PC-9 (cell line): ENCODE measurements at regions not wholly inside any gene's neighbourhood (a gene's known extent, or its start where the extent isn't known, plus 50 kb on each side); places are given as distances from the start of the nearest gene placed in this dataset.

ENCODE experiments used
- BruUV-seq: library from RNA; stranded (reverse); fragments of 400-500 nt; replicated peaks from 2 replicates; lab custom pipeline; 2021; lab: Mats Ljungman, UMichigan
- CTCF ChIA-PET: fragments of 300-600 bp; sonication (Branson Sonifier 250); formaldehyde crosslinking; loops from one replicate; lab custom pipeline; 2022; ENCODE audit warnings: antibody characterized with exemption; lab: Charles Lee
- POLR2A ChIA-PET: fragments of 300-600 bp; sonication (Branson Sonifier 250); formaldehyde crosslinking; loops from one replicate; lab custom pipeline; 2022; ENCODE audit warnings: antibody characterized with exemption; ENCODE audit not compliant: unreplicated experiment; lab: Charles Lee
- DNase-seq, 2 experiments: peaks; one replicate each; pipeline versions ENCODE4 v3.0.0 to v3.0.0-alpha.2; 2015 to 2022; ENCODE audit warnings: mixed read lengths in 1 of 2
- H2AFZ ChIP-seq: fragments of 200-600 bp; sonication (generic); 2 replicates; pipeline ENCODE4 v1.8.1; 2017; ENCODE audit warnings: antibody characterized with exemption
- H3F3A ChIP-seq: fragments of 200-600 bp; sonication (generic); 2 replicates; pipeline ENCODE4 v1.8.1; 2017; ENCODE audit warnings: antibody characterized with exemption, mild to moderate bottlenecking, low read depth; ENCODE audit not compliant: insufficient read depth
- H3K27ac ChIP-seq: fragments of 200-600 bp; sonication (generic); 2 replicates; pipeline ENCODE4 v1.6.1; 2016; ENCODE audit warnings: mixed run types
- H3K27me3 ChIP-seq: fragments of 200-600 bp; sonication (generic); 2 replicates; pipeline ENCODE4 v1.6.1; 2016; ENCODE audit warnings: low read depth, mixed run types; ENCODE audit not compliant: insufficient read depth
- H3K36me3 ChIP-seq: fragments of 200-600 bp; sonication (generic); 2 replicates; pipeline ENCODE4 v1.6.1; 2016; ENCODE audit warnings: low read depth, mixed run types
- H3K4me1 ChIP-seq: fragments of 200-600 bp; sonication (generic); replicated peaks from 2 replicates; pipeline ENCODE4 v1.6.1; 2016; ENCODE audit warnings: mixed run types; ENCODE audit not compliant: insufficient read depth
- H3K4me2 ChIP-seq: fragments of 200-600 bp; sonication (generic); 2 replicates; pipeline ENCODE4 v1.6.1; 2017; ENCODE audit warnings: mixed run types
- H3K4me3 ChIP-seq: fragments of 200-600 bp; sonication (generic); 2 replicates; pipeline ENCODE4 v1.6.1; 2016; ENCODE audit warnings: mixed run types
- H3K79me2 ChIP-seq: fragments of 200-600 bp; sonication (generic); 2 replicates; pipeline ENCODE4 v1.6.1; 2017; ENCODE audit warnings: low read depth, mixed run types
- H3K9me2 ChIP-seq: fragments of 200-600 bp; sonication (generic); 2 replicates; pipeline ENCODE4 v1.8.1; 2017; ENCODE audit warnings: mild to moderate bottlenecking; ENCODE audit not compliant: insufficient read depth
- H3K9me3 ChIP-seq: fragments of 200-600 bp; sonication (generic); 2 replicates; pipeline ENCODE4 v1.8.1; 2016; ENCODE audit warnings: low read depth; ENCODE audit not compliant: insufficient read depth
- H4K20me1 ChIP-seq: fragments of 200-600 bp; sonication (generic); 2 replicates; pipeline ENCODE4 v1.8.1; 2017; ENCODE audit not compliant: insufficient read depth
- EZH2 ChIP-seq: fragments of 200-600 bp; sonication (generic); IDR thresholded peaks from 2 replicates; pipeline ENCODE4 v1.8.0; 2017; ENCODE audit warnings: antibody characterized with exemption, low read depth
- intact Hi-C: fragments of 100-400 bp; cut with micrococcal nuclease; formaldehyde crosslinking; loops from one replicate; pipeline ENCODE4 v1.10.0; 2022; ENCODE audit not compliant: unreplicated experiment
- TF ChIP-seq, protein P1 (sequence below): fragments of 200-600 bp; sonication (generic); conservative IDR thresholded peaks from 2 replicates; pipeline ENCODE4 v1.6.1; 2017; ENCODE audit warnings: mixed run types, antibody characterized with exemption, mild to moderate bottlenecking, moderate library complexity

DNA sequence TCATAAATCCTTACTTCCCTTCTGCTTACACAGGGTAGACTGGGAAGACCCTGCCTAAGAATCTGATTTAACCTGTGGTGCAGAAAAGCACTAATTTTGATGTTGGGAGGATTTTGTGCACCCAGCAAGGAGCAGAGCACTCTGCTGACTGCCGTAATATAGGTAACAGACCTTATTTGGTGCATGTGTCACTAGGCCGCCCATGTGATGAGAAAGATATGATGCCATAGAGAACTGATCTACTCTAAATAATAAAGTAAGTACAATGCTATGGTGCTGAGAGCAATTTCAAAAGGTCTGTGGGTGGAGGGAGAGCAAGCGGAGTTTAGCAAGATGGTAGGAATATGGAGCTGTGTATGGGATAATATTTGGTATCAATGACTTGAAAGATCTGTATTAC lies 1663.6 kb upstream of the SEL1L start:
- BruUV-seq, result no TSS peak
- CTCF ChIA-PET, result no interaction called here
- Histone ChIP-seq H3K4me2 (no peak overlapping the region), H3K9me2 (no peaks in the 10 kb centered on the region), H3K4me3 (no peak overlapping the region), H3K27me3 (no peaks in the 10 kb centered on the region), H3K36me3 (no peaks in the 10 kb centered on the region), H3K27ac (no peak overlapping the region), H3F3A (no peaks in the 10 kb centered on the region), H2AFZ (no peak overlapping the region), H4K20me1 (no peaks in the 10 kb centered on the region), H3K9me3 (no peaks in the 10 kb centered on the region), H3K79me2 (no peaks in the 10 kb centered on the region), H3K4me1 (no peaks in the 10 kb centered on the region)
- intact Hi-C loops, result no loop called here
- no peak for DNase-seq
- POLR2A ChIA-PET, result no interaction called here
- TF ChIP-seq, protein P1, sequence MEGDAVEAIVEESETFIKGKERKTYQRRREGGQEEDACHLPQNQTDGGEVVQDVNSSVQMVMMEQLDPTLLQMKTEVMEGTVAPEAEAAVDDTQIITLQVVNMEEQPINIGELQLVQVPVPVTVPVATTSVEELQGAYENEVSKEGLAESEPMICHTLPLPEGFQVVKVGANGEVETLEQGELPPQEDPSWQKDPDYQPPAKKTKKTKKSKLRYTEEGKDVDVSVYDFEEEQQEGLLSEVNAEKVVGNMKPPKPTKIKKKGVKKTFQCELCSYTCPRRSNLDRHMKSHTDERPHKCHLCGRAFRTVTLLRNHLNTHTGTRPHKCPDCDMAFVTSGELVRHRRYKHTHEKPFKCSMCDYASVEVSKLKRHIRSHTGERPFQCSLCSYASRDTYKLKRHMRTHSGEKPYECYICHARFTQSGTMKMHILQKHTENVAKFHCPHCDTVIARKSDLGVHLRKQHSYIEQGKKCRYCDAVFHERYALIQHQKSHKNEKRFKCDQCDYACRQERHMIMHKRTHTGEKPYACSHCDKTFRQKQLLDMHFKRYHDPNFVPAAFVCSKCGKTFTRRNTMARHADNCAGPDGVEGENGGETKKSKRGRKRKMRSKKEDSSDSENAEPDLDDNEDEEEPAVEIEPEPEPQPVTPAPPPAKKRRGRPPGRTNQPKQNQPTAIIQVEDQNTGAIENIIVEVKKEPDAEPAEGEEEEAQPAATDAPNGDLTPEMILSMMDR, result no peak
- TF ChIP-seq EZH2, result no peak

DNA sequence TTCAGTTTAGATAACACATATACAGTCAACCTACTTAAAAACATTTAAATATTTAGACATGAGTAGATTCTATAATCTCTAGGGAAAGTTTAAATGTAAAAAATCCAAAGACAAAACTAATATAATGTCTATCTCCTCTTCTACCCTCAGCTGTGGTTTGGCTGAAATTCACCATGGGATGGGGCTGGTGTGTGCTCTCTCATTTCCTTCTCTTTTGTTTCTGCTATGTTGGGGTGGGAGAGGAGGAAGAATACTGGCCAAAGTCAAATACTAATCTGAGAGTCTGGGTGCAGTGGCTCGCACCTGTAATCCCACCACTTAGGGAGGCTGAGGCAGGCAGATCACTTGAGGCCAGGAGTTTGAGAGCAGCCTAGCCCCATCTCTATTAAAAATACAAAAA lies 1673.9 kb upstream of the SEL1L start:
- POLR2A ChIA-PET, result no interaction called here
- H3K27me3 ChIP-seq, result no peaks in the 10 kb centered on the region
- no peak for DNase-seq
- H3K4me2 ChIP-seq, result no peak overlapping the region
- H2AFZ ChIP-seq, result no peak overlapping the region
- no peaks in the 10 kb centered on the region for H3K9me2 ChIP-seq
- no TSS peak for BruUV-seq
- no peaks in the 10 kb centered on the region for H3K9me3 ChIP-seq
- no peak overlapping the region for H3K27ac ChIP-seq
- no peaks in the 10 kb centered on the region for H3K4me1 ChIP-seq
- TF ChIP-seq, protein P1, result no peak
- no peak for TF ChIP-seq EZH2
- no peaks in the 10 kb centered on the region for H3K79me2 ChIP-seq
- H3F3A ChIP-seq, result no peaks in the 10 kb centered on the region
- no peaks in the 10 kb centered on the region for H3K36me3 ChIP-seq
- intact Hi-C loops, result no loop called here
- H3K4me3 ChIP-seq, result no peak overlapping the region
- CTCF ChIA-PET, result no interaction called here
- no peaks in the 10 kb centered on the region for H4K20me1 ChIP-seq

DNA sequence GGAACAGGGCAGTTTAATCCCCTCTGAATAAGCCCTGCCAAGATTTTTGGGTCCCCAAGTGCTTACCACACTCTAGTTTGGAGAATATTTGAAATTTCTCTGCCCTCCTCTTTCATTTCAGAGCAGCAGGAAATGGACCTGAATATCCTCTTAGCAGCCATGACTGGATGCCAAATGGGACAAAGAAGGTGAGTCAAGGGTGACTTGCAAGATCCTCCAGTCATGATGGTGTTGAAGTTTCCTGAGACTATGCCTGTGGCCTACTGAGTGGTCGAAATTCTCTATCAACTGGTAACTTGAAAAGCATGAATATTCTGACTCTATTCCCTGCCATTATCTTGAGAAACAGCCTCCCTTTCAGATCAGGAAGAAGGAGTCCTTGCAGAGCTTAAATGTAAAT lies 1674.7 kb upstream of the SEL1L start:
- Histone ChIP-seq H2AFZ (no peak overlapping the region), H3K4me2 (no peak overlapping the region), H4K20me1 (no peaks in the 10 kb centered on the region), H3K9me3 (no peaks in the 10 kb centered on the region), H3K27ac (no peak overlapping the region), H3K79me2 (no peaks in the 10 kb centered on the region), H3K4me3 (no peak overlapping the region), H3F3A (no peaks in the 10 kb centered on the region), H3K36me3 (no peaks in the 10 kb centered on the region), H3K4me1 (no peaks in the 10 kb centered on the region), H3K27me3 (no peaks in the 10 kb centered on the region), H3K9me2 (no peaks in the 10 kb centered on the region)
- POLR2A ChIA-PET, result no interaction called here
- TF ChIP-seq EZH2, result no peak
- TF ChIP-seq, protein P1, result no peak
- CTCF ChIA-PET, result no interaction called here
- intact Hi-C loops, result no loop called here
- no TSS peak for BruUV-seq
- no peak for DNase-seq
